ENCODE measurements at regions not wholly inside any gene's neighbourhood (a gene's known extent, or its start where the extent isn't known, plus 50 kb on each side); places are given as distances from the start of the nearest gene placed in this dataset.

DNA sequence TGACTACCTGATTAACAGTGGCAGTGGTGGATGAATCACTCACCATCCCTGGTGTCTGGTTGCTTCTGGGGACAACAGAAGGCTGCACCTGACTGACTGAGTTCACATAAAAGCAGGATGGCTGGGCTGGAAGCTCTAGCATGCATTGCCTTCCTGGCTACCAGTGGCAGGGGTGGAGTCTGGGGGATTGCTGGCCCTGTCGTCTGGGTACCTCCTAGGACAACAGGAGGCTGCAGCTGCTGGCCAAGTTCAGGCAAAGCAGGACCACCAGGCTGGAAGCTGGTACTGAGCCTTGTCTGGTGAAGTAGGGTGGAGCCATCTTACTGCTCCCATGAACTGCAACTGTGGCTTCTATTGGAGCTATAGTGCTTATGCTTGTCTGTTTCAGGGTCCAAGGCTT, 480.8 kb upstream of the CTNND2 start:
- TF ChIP-seq POLR2AphosphoS5 (IDR thresholded peaks at IDR 0.05; ENCODE audit: low read depth) (no peak), SPI1 (IDR thresholded peaks at IDR 0.05; ENCODE audit: borderline replicate concordance, low read depth) (no peak), CTCF (IDR thresholded peaks at IDR 0.05; ENCODE audit: insufficient read depth, low read length) (no peak), GABPA (IDR thresholded peaks at IDR 0.05; ENCODE audit: low read depth) (no peak)
- TF ChIP-seq, protein P1, sequence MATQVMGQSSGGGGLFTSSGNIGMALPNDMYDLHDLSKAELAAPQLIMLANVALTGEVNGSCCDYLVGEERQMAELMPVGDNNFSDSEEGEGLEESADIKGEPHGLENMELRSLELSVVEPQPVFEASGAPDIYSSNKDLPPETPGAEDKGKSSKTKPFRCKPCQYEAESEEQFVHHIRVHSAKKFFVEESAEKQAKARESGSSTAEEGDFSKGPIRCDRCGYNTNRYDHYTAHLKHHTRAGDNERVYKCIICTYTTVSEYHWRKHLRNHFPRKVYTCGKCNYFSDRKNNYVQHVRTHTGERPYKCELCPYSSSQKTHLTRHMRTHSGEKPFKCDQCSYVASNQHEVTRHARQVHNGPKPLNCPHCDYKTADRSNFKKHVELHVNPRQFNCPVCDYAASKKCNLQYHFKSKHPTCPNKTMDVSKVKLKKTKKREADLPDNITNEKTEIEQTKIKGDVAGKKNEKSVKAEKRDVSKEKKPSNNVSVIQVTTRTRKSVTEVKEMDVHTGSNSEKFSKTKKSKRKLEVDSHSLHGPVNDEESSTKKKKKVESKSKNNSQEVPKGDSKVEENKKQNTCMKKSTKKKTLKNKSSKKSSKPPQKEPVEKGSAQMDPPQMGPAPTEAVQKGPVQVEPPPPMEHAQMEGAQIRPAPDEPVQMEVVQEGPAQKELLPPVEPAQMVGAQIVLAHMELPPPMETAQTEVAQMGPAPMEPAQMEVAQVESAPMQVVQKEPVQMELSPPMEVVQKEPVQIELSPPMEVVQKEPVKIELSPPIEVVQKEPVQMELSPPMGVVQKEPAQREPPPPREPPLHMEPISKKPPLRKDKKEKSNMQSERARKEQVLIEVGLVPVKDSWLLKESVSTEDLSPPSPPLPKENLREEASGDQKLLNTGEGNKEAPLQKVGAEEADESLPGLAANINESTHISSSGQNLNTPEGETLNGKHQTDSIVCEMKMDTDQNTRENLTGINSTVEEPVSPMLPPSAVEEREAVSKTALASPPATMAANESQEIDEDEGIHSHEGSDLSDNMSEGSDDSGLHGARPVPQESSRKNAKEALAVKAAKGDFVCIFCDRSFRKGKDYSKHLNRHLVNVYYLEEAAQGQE (IDR thresholded peaks at IDR 0.05; ENCODE audit: insufficient replicate concordance, low read depth): no peak

DNA sequence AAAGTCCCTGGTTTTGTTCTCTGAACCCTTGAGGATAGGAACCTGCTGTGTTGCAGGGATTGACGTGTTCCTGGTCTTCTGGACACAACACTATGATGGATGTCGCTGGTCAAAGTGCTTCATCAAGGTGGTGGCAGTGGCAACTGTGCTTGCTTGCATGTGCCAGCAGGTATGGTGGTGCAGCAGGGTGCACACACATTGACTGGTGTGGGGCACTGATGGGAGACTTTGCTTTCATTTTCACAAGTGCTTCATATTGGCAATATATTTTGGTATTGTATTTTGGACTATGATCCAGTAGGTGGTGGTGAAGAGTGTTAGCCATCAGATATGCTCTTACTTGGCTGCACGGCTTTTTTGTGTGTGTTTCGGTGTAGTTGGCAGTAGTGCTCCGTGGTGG, 479.8 kb upstream of the CTNND2 start:
- DNase-seq (ENCODE audit: low read depth in 1 of 2, low spot score in 1 of 2): no peak
- Histone ChIP-seq H3K4me3 (replicated peaks; ENCODE audit: insufficient read depth, low read length) (no peak overlapping the region), H3K27ac (replicated peaks) (no peak overlapping the region), H3K27me3 (ENCODE audit: insufficient read depth, poor library complexity, severe bottlenecking) (no peaks in the 10 kb centered on the region)
- TF ChIP-seq POLR2AphosphoS5 (IDR thresholded peaks at IDR 0.05; ENCODE audit: low read depth) (no peak), SPI1 (IDR thresholded peaks at IDR 0.05; ENCODE audit: borderline replicate concordance, low read depth) (no peak), CTCF (IDR thresholded peaks at IDR 0.05; ENCODE audit: insufficient read depth, low read length) (no peak), GABPA (IDR thresholded peaks at IDR 0.05; ENCODE audit: low read depth) (no peak)
- TF ChIP-seq, protein P1 (IDR thresholded peaks at IDR 0.05; ENCODE audit: insufficient replicate concordance, low read depth): no peak

More for the DNA sequence above, 480.8 kb upstream of the CTNND2 start:
- no peak for DNase-seq (ENCODE audit: low read depth in 1 of 2, low spot score in 1 of 2)
- Histone ChIP-seq H3K27ac (replicated peaks) (no peak overlapping the region), H3K27me3 (ENCODE audit: insufficient read depth, poor library complexity, severe bottlenecking) (no peaks in the 10 kb centered on the region), H3K4me3 (replicated peaks; ENCODE audit: insufficient read depth, low read length) (no peak overlapping the region)

GRCh38 chr5:12367973-12368372, 463.7 kb upstream of the CTNND2 start:
- Histone ChIP-seq H3K4me3 (replicated peaks; ENCODE audit: insufficient read depth, low read length) (no peak overlapping the region), H3K27me3 (ENCODE audit: insufficient read depth, poor library complexity, severe bottlenecking) (no peaks in the 10 kb centered on the region), H3K27ac (replicated peaks) (no peak overlapping the region)
- TF ChIP-seq CTCF (IDR thresholded peaks at IDR 0.05; ENCODE audit: insufficient read depth, low read length): no peak
- TF ChIP-seq SPI1 (IDR thresholded peaks at IDR 0.05; ENCODE audit: borderline replicate concordance, low read depth): no peak
- no peak for TF ChIP-seq GABPA (IDR thresholded peaks at IDR 0.05; ENCODE audit: low read depth)
- TF ChIP-seq, protein P1 (IDR thresholded peaks at IDR 0.05; ENCODE audit: insufficient replicate concordance, low read depth): no peak
- TF ChIP-seq POLR2AphosphoS5 (IDR thresholded peaks at IDR 0.05; ENCODE audit: low read depth): no peak
- DNase-seq (ENCODE audit: low read depth in 1 of 2, low spot score in 1 of 2): no peak
